GM18508 (cell line): ENCODE measurements at regions not wholly inside any gene's neighbourhood (a gene's known extent, or its start where the extent isn't known, plus 50 kb on each side); places are given as distances from the start of the nearest gene placed in this dataset.

Experiments used
- ATAC-seq: cut with Tn5 transposase; IDR thresholded peaks from one replicate; pipeline ENCODE4 v1.9.1; 2021; ENCODE audit warnings: moderate number of reproducible peaks; ENCODE audit not compliant: insufficient read depth, unreplicated experiment

DNA sequence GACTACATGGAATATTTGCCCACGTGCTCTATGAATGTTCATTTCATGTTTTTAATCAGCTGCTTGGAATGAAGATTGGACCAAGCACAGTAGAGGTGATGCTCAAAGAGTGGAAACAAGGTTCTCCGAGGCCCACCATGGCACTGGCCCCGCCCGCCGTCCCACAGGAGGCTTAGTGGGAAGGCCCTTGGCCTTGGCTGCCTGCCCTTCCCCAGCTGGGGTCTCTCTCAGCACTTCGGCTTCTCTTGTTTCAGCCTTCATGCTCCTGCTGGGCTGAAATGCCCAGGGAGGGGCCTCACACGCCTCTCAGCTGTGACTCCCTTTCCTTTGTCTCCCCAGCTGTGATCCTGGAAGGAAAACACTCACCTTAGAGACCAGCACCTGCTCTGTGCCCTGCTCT lies 833.2 kb downstream of the GALR1 start:
- ATAC-seq = no peak

DNA sequence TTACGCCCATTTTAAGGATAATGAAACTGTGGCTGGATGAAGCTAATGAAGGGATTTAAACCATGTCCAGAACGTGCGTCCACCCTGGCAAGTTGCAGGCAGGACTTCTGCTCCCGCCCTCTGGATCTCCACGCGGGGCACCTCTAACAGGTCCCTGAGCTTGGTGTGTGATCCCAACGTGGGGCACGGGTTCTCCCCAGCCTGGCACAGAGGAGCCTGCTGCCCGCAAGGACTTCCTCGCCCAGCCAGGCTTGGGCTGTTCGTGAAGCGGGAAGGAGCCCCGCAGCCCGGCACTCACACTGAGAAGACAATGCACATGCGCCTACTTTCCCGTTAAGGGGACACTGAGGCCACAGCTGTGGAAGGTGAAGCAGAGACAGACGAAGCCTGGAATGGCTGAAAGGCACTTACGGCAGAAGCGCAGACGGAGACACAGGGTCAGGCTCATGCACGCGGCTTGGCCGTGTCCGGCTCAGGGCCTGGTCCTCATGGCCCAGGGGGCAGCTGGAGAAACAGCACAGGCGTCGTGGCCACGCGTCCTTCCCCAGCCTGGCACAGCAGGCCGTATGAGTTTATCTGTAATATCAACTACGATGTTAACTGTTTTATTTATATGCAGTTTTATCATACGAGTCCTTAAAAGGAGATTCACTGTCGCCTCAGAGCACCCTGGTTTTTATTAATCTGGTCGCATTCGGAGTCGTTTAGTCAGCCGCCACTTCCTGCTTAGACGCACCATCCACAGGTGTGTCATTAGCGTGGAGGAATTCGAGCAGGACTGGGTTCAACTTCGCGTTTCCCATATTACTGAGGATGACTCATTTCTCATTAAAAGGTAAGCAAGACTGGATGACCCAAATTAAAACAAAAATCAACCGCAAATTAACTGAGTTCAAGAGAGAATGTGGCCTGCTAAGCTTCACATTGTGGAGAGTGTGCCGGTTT lies 835.9 kb downstream of the GALR1 start:
- no peak for ATAC-seq

DNA sequence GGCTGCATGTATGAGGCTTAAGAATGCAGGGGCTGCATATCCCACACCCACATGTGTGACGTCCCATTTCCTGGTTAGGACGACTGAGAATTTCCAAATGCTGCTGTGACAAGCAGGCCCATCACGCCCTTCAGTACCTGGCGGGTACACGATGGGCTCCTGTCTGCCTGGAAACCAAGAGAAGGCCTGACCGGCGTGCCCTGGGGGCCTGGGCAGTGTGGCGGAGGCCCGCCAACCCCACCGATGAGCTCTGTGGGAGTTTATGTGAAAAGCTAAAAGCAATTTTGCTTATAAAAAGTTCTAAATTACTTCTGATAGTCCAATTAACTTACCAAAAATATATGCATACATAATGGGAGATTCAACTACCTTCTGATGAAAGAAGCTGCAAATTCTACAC lies 837.3 kb downstream of the GALR1 start:
- no peak for ATAC-seq

DNA sequence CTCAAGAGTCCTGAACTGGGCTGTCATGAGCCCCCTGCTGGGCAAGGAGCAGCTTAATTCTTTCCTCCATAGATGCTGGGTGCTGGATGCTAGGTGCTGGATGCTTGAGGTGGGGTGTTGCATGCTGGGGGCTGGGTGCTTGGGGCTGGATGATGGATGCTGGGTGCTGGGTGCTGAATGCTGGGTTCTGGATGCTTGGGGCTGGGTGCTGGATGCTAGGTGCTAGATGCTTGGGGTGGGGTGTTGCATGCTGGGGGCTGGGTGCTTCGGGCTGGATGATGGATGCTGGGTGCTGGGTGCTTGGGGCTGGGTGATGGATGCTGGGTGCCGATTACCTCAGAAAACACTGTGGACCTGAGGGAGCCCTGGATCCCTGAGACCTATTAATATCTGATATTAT lies 837.7 kb downstream of the GALR1 start:
- ATAC-seq = no peak

DNA sequence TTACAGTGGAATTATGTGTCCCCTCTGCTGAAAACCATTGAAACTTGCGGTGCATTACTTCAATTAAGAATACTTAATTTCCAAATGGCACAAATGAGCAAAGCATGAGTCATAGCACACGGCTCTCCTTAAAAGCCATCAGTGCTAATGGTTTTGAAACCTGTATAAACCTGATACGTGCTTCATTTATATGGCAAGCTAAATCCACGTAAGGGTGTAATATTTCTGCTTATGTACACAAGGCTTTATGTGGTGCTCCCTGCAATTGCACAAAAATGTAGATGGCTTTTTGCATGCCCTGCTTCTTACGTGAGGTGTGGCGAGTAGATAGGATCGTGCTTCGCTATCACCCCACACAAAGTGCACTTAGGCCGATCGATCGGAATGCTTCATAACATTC lies 840.9 kb downstream of the GALR1 start:
- ATAC-seq = no peak

DNA sequence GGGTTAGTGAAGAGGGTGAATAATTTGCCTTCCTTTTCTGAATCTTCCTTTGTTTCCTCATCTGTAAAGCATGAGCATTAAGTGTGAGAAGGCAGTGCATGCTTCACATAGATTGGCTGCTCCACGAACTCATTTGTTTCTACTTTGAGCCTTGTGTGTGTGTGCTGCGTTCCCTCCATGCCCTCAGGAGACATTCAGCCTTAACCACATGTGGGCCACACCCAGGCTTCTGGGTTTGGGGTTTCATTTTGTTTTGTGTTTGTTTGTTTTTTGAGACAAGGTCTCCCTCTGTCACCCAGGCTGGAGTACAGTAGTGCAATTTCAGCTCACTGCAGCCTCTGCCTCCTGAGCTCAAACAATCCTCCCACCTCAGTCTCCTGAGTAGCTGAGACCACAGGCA lies 843.3 kb downstream of the GALR1 start:
- no peak for ATAC-seq

DNA sequence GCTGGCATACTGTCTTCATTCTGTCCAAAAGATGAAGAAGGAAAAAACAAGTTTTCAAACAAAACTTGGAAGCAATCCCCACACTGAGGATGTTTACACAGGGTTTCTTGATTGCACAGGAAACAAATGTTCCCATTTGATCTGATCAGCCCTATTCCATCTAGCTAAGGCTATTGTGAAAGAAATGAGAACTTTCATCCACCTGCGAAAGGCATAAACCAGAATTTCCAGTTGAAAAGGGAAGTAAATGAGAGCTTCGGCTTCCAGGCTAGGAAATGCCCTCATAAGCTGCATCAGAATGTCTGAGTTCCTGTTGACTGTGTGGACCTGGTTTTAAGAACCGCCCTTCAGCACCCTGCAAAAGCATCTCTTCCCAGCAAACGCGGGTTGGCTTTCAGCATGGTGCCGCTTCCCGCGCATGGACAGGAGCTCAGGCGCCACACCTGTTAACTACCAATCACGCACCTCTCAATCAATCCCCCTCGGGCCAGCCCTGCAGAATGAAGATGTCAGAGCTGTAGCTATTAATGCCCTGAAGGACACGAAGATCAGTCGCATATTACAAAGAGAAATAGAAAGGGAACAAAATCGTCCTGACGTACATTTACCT lies 850.4 kb downstream of the GALR1 start:
- no peak for ATAC-seq

DNA sequence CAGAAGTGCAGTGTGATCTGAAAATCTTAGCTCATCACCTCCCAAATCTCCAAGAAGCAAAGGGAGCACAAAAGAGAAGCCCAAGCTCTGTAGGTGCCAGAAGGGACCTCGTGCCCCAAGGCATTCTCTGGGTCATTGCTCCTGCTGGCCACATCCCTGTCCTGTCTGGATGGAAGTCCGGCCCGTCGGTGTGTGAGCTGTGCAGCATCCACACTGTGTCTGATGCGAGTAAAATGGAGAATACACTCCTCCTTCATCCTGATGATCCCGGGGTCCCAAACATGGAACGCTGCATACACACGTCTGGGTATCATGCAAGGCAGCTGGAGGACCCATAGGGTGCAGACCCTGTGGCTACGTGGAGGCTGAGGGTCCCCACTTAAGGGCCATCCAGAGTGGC lies 851.4 kb downstream of the GALR1 start:
- ATAC-seq = no peak

DNA sequence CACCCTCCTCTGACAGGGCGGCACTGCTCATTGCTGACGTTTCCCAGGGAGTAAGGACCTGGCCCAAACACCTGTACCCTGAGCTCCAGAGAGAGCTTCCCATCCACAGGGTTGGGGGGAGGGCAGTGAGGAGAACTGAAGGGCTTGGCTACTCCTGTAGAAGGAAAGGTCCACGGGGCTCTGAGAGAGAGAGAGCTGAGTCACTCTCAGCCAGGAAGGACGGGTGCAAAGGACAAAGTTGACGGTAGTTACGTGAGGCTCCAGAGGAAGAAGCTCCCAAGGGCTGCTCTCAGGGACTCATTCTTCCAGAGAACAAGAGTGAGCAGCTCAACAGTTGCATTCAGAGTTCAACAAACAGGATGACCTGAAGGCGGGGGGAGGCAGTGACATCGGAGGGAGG lies 852.5 kb downstream of the GALR1 start:
- no peak for ATAC-seq

DNA sequence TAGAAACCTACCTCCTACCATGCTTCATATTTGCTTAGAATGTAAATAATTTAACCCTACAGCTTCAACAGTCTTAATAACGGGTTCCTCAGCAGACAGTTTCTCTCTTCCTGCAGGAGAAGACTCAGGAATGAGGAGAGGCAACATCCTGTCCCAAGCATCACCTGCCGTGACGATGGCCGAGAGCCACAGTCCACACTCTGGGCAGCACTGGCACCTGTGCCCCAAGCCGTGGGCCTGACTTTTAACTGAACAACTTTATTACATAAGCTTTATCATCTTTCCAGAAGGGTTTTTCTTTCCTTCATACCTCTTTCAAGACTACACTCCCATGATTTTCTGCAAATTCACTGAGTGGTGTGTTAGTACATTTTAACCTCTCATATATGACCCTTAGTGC lies 856.0 kb downstream of the GALR1 start:
- no peak for ATAC-seq

DNA sequence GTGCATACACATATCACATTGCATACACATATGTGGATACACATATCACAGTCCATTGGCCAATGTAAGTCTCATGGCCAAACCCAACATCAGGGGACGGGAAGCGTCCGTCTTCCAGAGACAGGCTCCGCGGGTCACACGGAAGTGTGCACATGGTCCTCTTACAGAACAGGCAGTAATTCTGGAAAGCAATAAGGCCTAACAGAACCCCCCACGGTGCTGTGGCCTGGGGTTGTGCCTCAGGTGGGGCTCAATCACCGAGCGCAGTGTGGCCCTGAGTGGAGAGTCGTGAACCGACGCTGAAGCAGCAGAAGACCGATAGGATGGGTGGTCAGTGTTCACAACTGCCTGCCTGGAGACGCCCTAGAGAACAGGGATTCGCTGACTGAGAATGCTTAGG lies 857.3 kb downstream of the GALR1 start:
- ATAC-seq = no peak

DNA sequence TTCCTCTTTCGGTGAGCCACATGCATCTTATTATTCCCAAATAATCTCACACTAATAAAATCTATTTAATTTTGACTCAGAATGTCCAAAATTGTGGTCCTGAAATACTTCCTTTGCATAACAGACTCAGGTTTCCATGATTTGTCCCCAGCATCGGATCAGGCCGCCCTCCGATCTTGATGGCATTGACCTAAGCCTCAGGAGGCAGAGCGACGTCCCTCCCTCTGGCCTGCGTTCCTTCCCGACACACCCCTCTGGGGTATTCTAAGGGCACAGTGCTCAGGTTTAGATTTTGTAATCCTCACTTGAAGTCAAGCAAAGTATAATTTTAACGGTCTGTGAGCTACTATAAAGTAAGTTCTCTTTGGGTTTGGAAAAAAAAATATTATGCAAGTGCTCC lies 857.7 kb downstream of the GALR1 start:
- no peak for ATAC-seq

DNA sequence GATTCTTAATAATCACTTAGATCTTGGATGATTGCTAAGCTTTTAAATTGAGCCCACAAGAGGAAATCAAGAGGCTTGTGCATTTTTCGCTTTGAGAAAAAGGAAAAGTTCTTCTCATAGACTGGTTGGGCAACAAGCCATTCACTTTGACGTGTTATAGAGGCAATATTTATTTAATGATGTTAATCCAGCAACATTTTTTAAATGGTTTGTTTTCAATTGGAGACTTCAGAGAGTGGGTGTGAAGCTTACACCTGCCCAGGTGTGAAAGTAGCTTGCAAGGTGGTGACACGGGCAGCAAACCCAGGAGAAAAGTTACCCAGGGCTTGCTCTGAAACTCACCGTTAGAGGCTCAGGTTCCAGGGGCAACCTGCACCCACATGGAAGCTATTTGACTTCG lies 858.9 kb downstream of the GALR1 start:
- ATAC-seq = no peak

DNA sequence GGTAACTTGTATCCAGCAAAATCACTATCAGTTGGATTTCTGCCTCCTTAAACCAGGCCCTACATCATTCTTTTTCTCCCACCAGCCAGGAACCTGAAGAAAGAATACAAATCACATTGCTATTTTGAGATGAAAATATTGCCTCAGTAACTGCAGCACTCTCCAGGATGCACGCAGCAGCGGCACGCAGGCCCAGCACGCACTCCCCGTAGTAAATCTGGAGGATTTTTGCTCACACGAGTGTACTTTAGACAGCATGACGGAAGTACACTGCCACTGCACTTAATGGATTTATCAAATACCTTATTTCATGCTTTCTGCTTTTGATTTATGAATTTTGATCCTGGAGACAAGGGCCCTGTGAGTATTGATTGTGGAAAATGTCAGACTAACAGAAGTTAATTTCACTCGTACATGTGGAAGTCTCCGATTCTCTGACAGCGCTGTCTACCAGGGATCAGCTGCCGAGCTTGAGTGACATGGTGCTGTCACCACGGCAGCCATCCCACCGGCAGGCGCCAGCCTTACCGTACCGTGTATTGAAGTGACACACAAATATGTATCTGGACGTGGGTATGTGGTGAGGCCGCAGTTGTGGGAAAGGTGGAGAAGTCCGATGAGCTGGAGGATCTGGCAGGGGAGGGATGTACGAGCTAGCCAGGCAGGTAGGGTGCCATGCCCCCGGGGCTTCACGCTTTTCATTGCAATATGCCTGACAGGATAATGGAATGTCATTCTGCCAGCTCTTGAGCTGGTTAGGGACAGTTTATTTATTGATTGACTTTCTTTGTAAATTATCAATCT lies 863.7 kb downstream of the GALR1 start:
- no peak for ATAC-seq

DNA sequence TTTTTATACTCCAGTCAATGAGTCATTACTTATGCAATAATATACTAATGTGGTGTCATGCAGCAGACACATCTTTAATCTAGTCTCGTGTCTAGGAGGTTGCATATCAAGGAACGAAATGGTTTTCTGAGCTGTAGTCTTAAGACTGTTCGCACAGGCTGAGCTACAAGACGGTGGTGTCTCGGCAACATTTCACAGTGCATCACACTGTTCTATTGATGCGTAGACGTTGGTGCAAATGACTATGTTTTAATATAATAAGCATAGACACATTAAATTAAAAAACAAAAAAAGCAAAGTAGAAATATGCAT lies 864.2 kb downstream of the GALR1 start:
- ATAC-seq = no peak

DNA sequence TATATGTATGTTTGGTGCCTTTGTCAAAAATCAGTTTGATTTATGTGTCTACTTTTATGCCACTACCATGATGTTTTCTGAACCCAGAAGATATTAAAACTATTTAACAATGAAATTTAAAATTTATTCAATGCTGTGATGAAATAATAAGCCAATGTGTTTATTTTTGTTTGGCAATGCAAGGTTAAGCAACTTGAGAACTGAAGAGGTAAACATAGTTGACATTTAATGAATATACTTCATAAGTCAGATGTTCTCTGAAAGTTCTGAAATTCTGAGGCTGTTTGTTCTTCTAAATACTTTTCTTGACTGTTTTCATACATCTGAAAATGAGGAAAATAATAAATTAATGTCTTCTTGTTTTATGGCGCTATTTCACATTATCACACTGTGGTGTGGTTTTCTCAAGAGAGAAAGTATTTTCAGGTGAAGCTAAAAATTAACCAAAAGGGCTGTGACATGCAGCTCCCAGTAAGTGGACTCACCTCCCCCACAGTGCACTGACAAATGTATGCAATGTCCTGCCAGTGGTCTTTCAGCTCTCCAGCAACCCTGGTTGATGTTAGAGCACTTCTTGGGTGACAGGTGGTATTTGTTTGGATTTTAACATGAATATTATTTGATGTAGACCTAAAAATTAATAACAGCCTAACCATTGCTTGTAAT lies 863.6 kb upstream of the SALL3 start:
- ATAC-seq = no peak

DNA sequence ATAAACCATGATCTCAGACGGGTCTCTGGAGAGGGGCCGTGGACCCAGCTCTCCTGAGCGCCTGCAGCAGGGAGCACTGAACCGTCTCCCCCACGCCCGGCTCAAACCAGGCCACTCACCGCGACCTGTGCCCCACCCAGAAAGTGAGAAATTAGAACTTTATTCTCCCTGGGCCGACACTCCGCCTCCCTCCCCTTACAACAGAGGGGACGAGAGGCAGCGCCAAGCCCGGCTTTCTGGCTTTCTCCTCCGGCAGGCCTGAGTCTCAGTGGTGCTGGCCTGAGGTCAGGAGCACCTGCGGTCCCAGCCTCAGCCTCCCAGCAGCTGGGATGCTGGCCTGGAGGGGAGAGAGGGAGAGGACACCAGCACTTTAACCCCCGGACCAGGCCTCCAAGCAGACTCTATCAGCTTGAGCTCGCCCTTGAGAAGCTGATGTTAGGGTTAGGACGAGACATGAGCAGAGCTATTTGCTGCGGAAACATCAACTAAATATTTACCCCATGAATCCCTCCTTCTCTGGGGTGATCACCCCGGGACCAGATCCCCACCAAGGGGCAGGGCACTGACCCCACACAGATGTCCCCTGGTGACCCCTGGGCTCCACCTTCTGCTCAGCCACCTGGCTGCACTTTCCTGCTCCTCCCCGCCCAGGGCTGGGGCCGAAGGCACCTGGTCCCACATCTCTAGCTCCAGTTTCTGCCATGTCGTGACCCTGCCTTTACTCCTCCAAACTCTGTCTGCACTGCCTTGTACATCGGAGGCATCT lies 856.3 kb upstream of the SALL3 start:
- no peak for ATAC-seq

DNA sequence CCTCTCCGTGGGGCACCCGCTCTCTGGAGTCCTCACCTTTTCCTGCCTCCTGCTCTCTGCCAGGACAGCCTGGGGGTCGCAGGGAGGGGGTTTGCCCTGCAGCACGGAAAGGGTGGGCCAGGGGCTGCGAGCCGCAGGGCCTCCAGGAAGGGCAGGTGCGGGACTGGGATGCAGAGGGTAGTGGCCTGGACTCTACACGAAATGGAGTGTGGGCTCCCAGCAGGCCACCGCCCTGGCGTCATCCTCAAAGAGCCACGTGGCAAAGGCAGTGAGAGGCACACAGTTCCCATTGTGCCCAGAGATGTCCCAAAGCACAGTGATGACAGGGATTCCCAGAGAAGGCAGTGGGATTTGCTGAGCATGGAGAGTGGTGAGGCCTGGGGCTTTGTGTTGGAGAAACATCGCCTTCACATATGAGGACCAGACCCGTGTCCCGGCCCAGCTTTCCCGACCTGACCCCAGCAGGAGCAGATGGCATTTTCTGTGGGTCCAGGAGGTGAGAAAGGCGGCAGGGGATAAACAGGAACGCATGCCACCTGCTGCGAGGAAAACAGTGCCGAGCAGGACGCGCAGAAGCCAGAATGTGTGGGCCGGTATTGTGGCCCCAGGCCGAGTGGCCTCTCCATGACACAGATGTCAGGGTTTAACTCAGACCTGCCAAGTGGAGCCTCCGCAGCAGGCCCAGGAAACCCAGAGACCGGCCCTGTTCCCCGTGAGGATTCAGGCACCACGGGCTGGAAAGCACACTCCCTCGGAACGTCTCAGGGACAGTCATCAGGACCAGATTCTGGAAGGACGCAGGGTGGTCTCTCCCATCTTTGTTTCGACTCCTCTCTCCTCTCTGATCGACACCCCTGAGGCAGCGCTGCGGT lies 855.5 kb upstream of the SALL3 start:
- no peak for ATAC-seq

DNA sequence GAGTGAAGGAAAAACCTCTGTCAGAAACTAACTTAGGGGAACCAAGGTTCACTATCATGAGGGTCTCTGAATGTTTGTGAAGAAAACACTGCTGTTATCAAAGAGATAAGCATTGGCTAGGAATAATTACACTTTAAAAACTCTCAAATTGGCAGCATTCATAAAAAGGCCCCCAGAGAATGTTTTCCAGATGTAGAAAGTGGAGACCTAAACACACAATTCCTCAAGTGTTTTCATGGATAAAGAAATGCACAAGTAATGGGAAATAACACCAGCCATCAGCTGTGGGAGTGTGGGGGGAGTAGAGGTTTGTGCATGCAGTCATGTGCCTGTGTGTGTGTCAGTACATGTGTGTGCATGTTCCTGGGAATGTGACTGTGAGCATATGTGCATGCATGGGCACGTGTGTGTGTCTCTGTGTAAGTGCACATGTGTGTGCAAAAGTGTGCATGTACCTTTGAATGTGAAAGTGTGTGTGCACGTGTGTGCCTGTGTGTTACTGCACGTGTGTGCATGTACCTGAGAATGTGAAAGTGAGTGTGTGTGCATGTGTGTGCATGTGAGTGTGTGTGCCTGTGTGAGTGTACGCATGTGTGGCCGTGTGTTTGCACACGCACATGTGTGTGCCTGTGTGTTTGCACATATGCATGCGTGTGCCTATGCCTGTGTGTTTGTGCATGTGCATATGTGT lies 854.3 kb upstream of the SALL3 start:
- ATAC-seq = no peak
